ENCODE measurements at regions not wholly inside any gene's neighbourhood (a gene's known extent, or its start where the extent isn't known, plus 50 kb on each side); places are given as distances from the start of the nearest gene placed in this dataset.

- Mint-ChIP-seq H3K4me3 (no peak overlapping the region), H3K9me3 (ENCODE audit: insufficient read depth) (no peaks in the 10 kb centered on the region), H3K27me3 (ENCODE audit: low read depth) (no peaks in the 10 kb centered on the region), H3K36me3 (ENCODE audit: low read depth) (no peaks in the 10 kb centered on the region), H3K4me1 (ENCODE audit: low read depth) (no peaks in the 10 kb centered on the region), H3K27ac (no peak overlapping the region)
- ChIA-PET CTCF (interaction anchor here (0.7 kb wide), 1 partner anchor 134 kb away, joined by 3 read pairs; no protein-coding TSS in a partner anchor), POLR2A (no interaction called here)
- ATAC-seq, result no peak
- DNase-seq, result no peak
Observed at GRCh38 chr4:14193601-14194000, 566.1 kb upstream of the BOD1L1 start.

GRCh38 chr4:14196131-14196530 lies 568.6 kb upstream of the BOD1L1 start:
- ChIA-PET CTCF (no interaction called here), POLR2A (no interaction called here)
- Mint-ChIP-seq H3K4me3 (no peak overlapping the region), H3K27ac (no peak overlapping the region), H3K36me3 (ENCODE audit: low read depth) (no peaks in the 10 kb centered on the region), H3K4me1 (ENCODE audit: low read depth) (no peaks in the 10 kb centered on the region), H3K27me3 (ENCODE audit: low read depth) (no peaks in the 10 kb centered on the region), H3K9me3 (ENCODE audit: insufficient read depth) (no peaks in the 10 kb centered on the region)
- DNase-seq (peak; percentile 29), ATAC-seq (no peak)

- no peaks in the 10 kb centered on the region for H3K4me1 Mint-ChIP-seq (ENCODE audit: low read depth)
- no peaks in the 10 kb centered on the region for H3K27me3 Mint-ChIP-seq (ENCODE audit: low read depth)
- DNase-seq (no peak), ATAC-seq (no peak)
- H3K4me3 Mint-ChIP-seq, result no peak overlapping the region
- CTCF ChIA-PET, result no interaction called here
- POLR2A ChIA-PET, result no interaction called here
- no peak overlapping the region for H3K27ac Mint-ChIP-seq
- peaks cover 3% of the 10 kb centered on the region for H3K9me3 Mint-ChIP-seq (ENCODE audit: insufficient read depth)
- no peaks in the 10 kb centered on the region for H3K36me3 Mint-ChIP-seq (ENCODE audit: low read depth)
Observed at GRCh38 chr4:14215116-14215770, 587.7 kb upstream of the BOD1L1 start.

- no peaks in the 10 kb centered on the region for H3K4me1 Mint-ChIP-seq (ENCODE audit: low read depth)
Observed at GRCh38 chr4:14217401-14217800, 589.9 kb upstream of the BOD1L1 start.

GRCh38 chr4:14218641-14219040 lies 591.1 kb upstream of the BOD1L1 start:
- Mint-ChIP-seq H3K4me1 (ENCODE audit: low read depth) (no peaks in the 10 kb centered on the region), H3K27ac (no peak overlapping the region), H3K36me3 (ENCODE audit: low read depth) (no peaks in the 10 kb centered on the region), H3K9me3 (ENCODE audit: insufficient read depth) (no peaks in the 10 kb centered on the region), H3K4me3 (no peak overlapping the region), H3K27me3 (ENCODE audit: low read depth) (no peaks in the 10 kb centered on the region)
- POLR2A ChIA-PET, result no interaction called here
- DNase-seq, result no peak
- no peak for ATAC-seq
- CTCF ChIA-PET, result no interaction called here

More at GRCh38 chr4:14217401-14217800, 589.9 kb upstream of the BOD1L1 start:
- no peaks in the 10 kb centered on the region for H3K36me3 Mint-ChIP-seq (ENCODE audit: low read depth)
- ChIA-PET POLR2A (no interaction called here), CTCF (no interaction called here)
- peaks cover 3% of the 10 kb centered on the region for H3K9me3 Mint-ChIP-seq (ENCODE audit: insufficient read depth)
- H3K27ac Mint-ChIP-seq, result no peak overlapping the region
- no peaks in the 10 kb centered on the region for H3K27me3 Mint-ChIP-seq (ENCODE audit: low read depth)
- ATAC-seq (no peak), DNase-seq (no peak)
- H3K4me3 Mint-ChIP-seq, result no peak overlapping the region

- ChIA-PET CTCF (no interaction called here), POLR2A (no interaction called here)
- no peaks in the 10 kb centered on the region for H3K4me1 Mint-ChIP-seq (ENCODE audit: low read depth)
- no peaks in the 10 kb centered on the region for H3K27me3 Mint-ChIP-seq (ENCODE audit: low read depth)
- no peak for ATAC-seq
- H3K27ac Mint-ChIP-seq, result no peak overlapping the region
- no peaks in the 10 kb centered on the region for H3K9me3 Mint-ChIP-seq (ENCODE audit: insufficient read depth)
- no peak overlapping the region for H3K4me3 Mint-ChIP-seq
- no peaks in the 10 kb centered on the region for H3K36me3 Mint-ChIP-seq (ENCODE audit: low read depth)
- no peak for DNase-seq
Observed at GRCh38 chr4:14221176-14221575, 593.7 kb upstream of the BOD1L1 start.

- no peak for ATAC-seq
- no peaks in the 10 kb centered on the region for H3K4me1 Mint-ChIP-seq (ENCODE audit: low read depth)
- ChIA-PET POLR2A (no interaction called here), CTCF (no interaction called here)
- no peak for DNase-seq
- H3K4me3 Mint-ChIP-seq, result no peak overlapping the region
- no peaks in the 10 kb centered on the region for H3K36me3 Mint-ChIP-seq (ENCODE audit: low read depth)
- no peaks in the 10 kb centered on the region for H3K27me3 Mint-ChIP-seq (ENCODE audit: low read depth)
- no peak overlapping the region for H3K27ac Mint-ChIP-seq
- no peaks in the 10 kb centered on the region for H3K9me3 Mint-ChIP-seq (ENCODE audit: insufficient read depth)
Observed at GRCh38 chr4:14222377-14223029, 595.0 kb upstream of the BOD1L1 start.

GRCh38 chr4:14223461-14223860 lies 595.9 kb upstream of the BOD1L1 start:
- CTCF ChIA-PET, result no interaction called here
- no peak for ATAC-seq
- Mint-ChIP-seq H3K4me1 (ENCODE audit: low read depth) (no peaks in the 10 kb centered on the region), H3K9me3 (ENCODE audit: insufficient read depth) (no peaks in the 10 kb centered on the region), H3K27ac (no peak overlapping the region), H3K4me3 (no peak overlapping the region), H3K27me3 (ENCODE audit: low read depth) (no peaks in the 10 kb centered on the region), H3K36me3 (ENCODE audit: low read depth) (no peaks in the 10 kb centered on the region)
- POLR2A ChIA-PET, result no interaction called here
- DNase-seq, result no peak

- ChIA-PET CTCF (no interaction called here), POLR2A (no interaction called here)
- no peaks in the 10 kb centered on the region for H3K4me1 Mint-ChIP-seq (ENCODE audit: low read depth)
- DNase-seq (no peak), ATAC-seq (no peak)
- H3K4me3 Mint-ChIP-seq, result no peak overlapping the region
- no peaks in the 10 kb centered on the region for H3K27me3 Mint-ChIP-seq (ENCODE audit: low read depth)
- H3K9me3 Mint-ChIP-seq (ENCODE audit: insufficient read depth), result no peaks in the 10 kb centered on the region
- H3K27ac Mint-ChIP-seq, result no peak overlapping the region
- H3K36me3 Mint-ChIP-seq (ENCODE audit: low read depth), result no peaks in the 10 kb centered on the region
Observed at GRCh38 chr4:14225688-14226207, 598.2 kb upstream of the BOD1L1 start.

- H3K36me3 Mint-ChIP-seq (ENCODE audit: low read depth), result no peaks in the 10 kb centered on the region
- no peak for ATAC-seq
Observed at GRCh38 chr4:14233126-14233525, 605.6 kb upstream of the BOD1L1 start.

GRCh38 chr4:14234307-14234706 lies 606.8 kb upstream of the BOD1L1 start:
- DNase-seq, result no peak

More at GRCh38 chr4:14233126-14233525, 605.6 kb upstream of the BOD1L1 start:
- POLR2A ChIA-PET, result no interaction called here
- H3K27ac Mint-ChIP-seq, result no peak overlapping the region
- no peaks in the 10 kb centered on the region for H3K27me3 Mint-ChIP-seq (ENCODE audit: low read depth)
- CTCF ChIA-PET, result no interaction called here
- no peaks in the 10 kb centered on the region for H3K9me3 Mint-ChIP-seq (ENCODE audit: insufficient read depth)
- H3K4me3 Mint-ChIP-seq, result no peak overlapping the region
- H3K4me1 Mint-ChIP-seq (ENCODE audit: low read depth), result no peaks in the 10 kb centered on the region
- DNase-seq, result no peak

GRCh38 chr4:14236359-14236758 lies 608.8 kb upstream of the BOD1L1 start:
- Mint-ChIP-seq H3K9me3 (ENCODE audit: insufficient read depth) (no peaks in the 10 kb centered on the region), H3K27ac (no peak overlapping the region), H3K4me3 (no peak overlapping the region), H3K27me3 (ENCODE audit: low read depth) (no peaks in the 10 kb centered on the region), H3K36me3 (ENCODE audit: low read depth) (no peaks in the 10 kb centered on the region), H3K4me1 (ENCODE audit: low read depth) (no peaks in the 10 kb centered on the region)
- ATAC-seq, result no peak
- DNase-seq, result no peak
- CTCF ChIA-PET, result no interaction called here
- POLR2A ChIA-PET, result no interaction called here

More at GRCh38 chr4:14234307-14234706, 606.8 kb upstream of the BOD1L1 start:
- no peaks in the 10 kb centered on the region for H3K4me1 Mint-ChIP-seq (ENCODE audit: low read depth)
- no peaks in the 10 kb centered on the region for H3K36me3 Mint-ChIP-seq (ENCODE audit: low read depth)
- H3K27me3 Mint-ChIP-seq (ENCODE audit: low read depth), result no peaks in the 10 kb centered on the region
- no peaks in the 10 kb centered on the region for H3K9me3 Mint-ChIP-seq (ENCODE audit: insufficient read depth)
- ChIA-PET POLR2A (no interaction called here), CTCF (no interaction called here)
- ATAC-seq, result no peak
- H3K4me3 Mint-ChIP-seq, result no peak overlapping the region
- H3K27ac Mint-ChIP-seq, result no peak overlapping the region

- Mint-ChIP-seq H3K4me3 (no peak overlapping the region), H3K36me3 (ENCODE audit: low read depth) (no peaks in the 10 kb centered on the region), H3K4me1 (ENCODE audit: low read depth) (no peaks in the 10 kb centered on the region), H3K27ac (no peak overlapping the region), H3K27me3 (ENCODE audit: low read depth) (no peaks in the 10 kb centered on the region), H3K9me3 (ENCODE audit: insufficient read depth) (no peaks in the 10 kb centered on the region)
- CTCF ChIA-PET, result no interaction called here
- ATAC-seq (no peak), DNase-seq (no peak)
- POLR2A ChIA-PET, result no interaction called here
Observed at GRCh38 chr4:14237911-14238310, 610.4 kb upstream of the BOD1L1 start.
